SK-N-SH (cell line): ENCODE measurements at regions not wholly inside any gene's neighbourhood (a gene's known extent, or its start where the extent isn't known, plus 50 kb on each side); places are given as distances from the start of the nearest gene placed in this dataset.

Source experiments
- CTCF ChIA-PET: fragments of 300-600, 350-600 bp; formaldehyde crosslinking; extraction: SDS; loops from one replicate; lab custom pipeline; 2021; lab: Yijun Ruan, JAX
- POLR2A ChIA-PET: fragments of 350-600 bp; sonication (Branson Sonifier 250); formaldehyde crosslinking; extraction: SDS; loops from one replicate; lab custom pipeline; 2020; ENCODE audit warnings: antibody characterized with exemption, inconsistent platforms; lab: Yijun Ruan, JAX
- DNase-seq: peaks from one replicate; pipeline ENCODE4 v3.0.0; 2012
- H2AFZ ChIP-seq: fragments of 200-600 bp; sonication (generic); 2 replicates; pipeline ENCODE4 v1.8.1; 2016; ENCODE audit warnings: antibody characterized with exemption, mild to moderate bottlenecking, low read depth
- H3F3A ChIP-seq: fragments of 200-600 bp; sonication (generic); replicated peaks from 2 replicates; pipeline ENCODE3; 2016; ENCODE audit warnings: antibody characterized with exemption, mild to moderate bottlenecking; ENCODE audit not compliant: insufficient read depth
- H3K27ac ChIP-seq, 2 experiments: fragments of 200-500 bp in 1 of 2; fragments of 200-600 bp in 1 of 2; sonication (Bioruptor generic) in 1 of 2; sonication (generic), shearing (Covaris generic) in 1 of 2; 2 replicates each; pipeline versions ENCODE4 v1.5.1 to v1.6.1; 2014 to 2016; ENCODE audit warnings: low read depth in 2 of 2, inconsistent platforms in 1 of 2, low read length in 1 of 2, mild to moderate bottlenecking in 1 of 2, mixed read lengths in 1 of 2
- H3K27me3 ChIP-seq: fragments of 200-600 bp; sonication (generic), shearing (Covaris generic); 2 replicates; pipeline ENCODE4 v1.6.1; 2016; ENCODE audit warnings: mixed run types; ENCODE audit not compliant: insufficient read depth
- H3K36me3 ChIP-seq, 2 experiments: fragments of 200-500 bp in 1 of 2; fragments of 200-600 bp in 1 of 2; sonication (Bioruptor generic) in 1 of 2; sonication (generic) in 1 of 2; replicated peaks in 1 of 2; 2 replicates each; pipeline versions ENCODE3 to v1.5.1; 2014 to 2016; ENCODE audit warnings: low read length in 1 of 2, mild to moderate bottlenecking in 1 of 2; ENCODE audit not compliant: insufficient read depth in 2 of 2, control insufficient read depth in 1 of 2
- H3K4me1 ChIP-seq, 2 experiments: fragments of 200-500 bp in 1 of 2; fragments of 200-600 bp in 1 of 2; sonication (Bioruptor generic) in 1 of 2; sonication (generic), shearing (Covaris generic) in 1 of 2; 2 replicates each; pipeline versions ENCODE4 v1.5.1 to v1.6.1; 2014 to 2016; ENCODE audit warnings: low read depth in 1 of 2, low read length in 1 of 2, mixed run types in 1 of 2; ENCODE audit not compliant: insufficient read depth in 2 of 2, control insufficient read depth in 1 of 2
- H3K4me2 ChIP-seq: fragments of 200-600 bp; sonication (generic), shearing (Covaris generic); 2 replicates; pipeline ENCODE4 v1.6.1; 2017; ENCODE audit warnings: mixed run types
- H3K4me3 ChIP-seq, 2 experiments: fragments of 200-500 bp in 1 of 2; fragments of 200-600 bp in 1 of 2; sonication (Bioruptor generic) in 1 of 2; sonication (generic), shearing (Covaris generic) in 1 of 2; 2 replicates each; pipeline versions ENCODE4 v1.5.1 to v1.8.1; 2014 to 2016; ENCODE audit warnings: low read depth in 2 of 2, inconsistent platforms in 1 of 2, low read length in 1 of 2, mild to moderate bottlenecking in 1 of 2, mixed read lengths in 1 of 2, moderate library complexity in 1 of 2
- H3K79me2 ChIP-seq: fragments of 200-600 bp; sonication (generic); 2 replicates; pipeline ENCODE4 v1.8.1; 2017; ENCODE audit warnings: mild to moderate bottlenecking; ENCODE audit not compliant: insufficient read depth
- H3K9ac ChIP-seq: fragments of 200-600 bp; sonication (generic); 2 replicates; pipeline ENCODE4 v1.6.1; 2017; ENCODE audit warnings: mixed run types
- H3K9me2 ChIP-seq: fragments of 200-600 bp; sonication (generic); 2 replicates; pipeline ENCODE4 v1.6.1; 2017; ENCODE audit warnings: mixed run types
- H3K9me3 ChIP-seq: fragments of 200-600 bp; sonication (generic); 2 replicates; pipeline ENCODE4 v1.6.1; 2017; ENCODE audit warnings: mixed run types, mild to moderate bottlenecking, moderate library complexity
- H4K20me1 ChIP-seq: fragments of 200-600 bp; sonication (generic); 2 replicates; pipeline ENCODE4 v1.6.1; 2017; ENCODE audit warnings: mild to moderate bottlenecking, mixed run types; ENCODE audit not compliant: insufficient read depth
- CHD2 ChIP-seq: fragments of 150-350 bp; IDR thresholded peaks from 2 replicates; pipeline ENCODE4 v1.6.1; 2018; ENCODE audit warnings: low read length; ENCODE audit not compliant: partially characterized antibody
- ELF1 ChIP-seq: IDR thresholded peaks from 2 replicates; pipeline ENCODE4 v1.4.0; 2012
- FOSL2 ChIP-seq: IDR thresholded peaks from 2 replicates; pipeline ENCODE4 v1.4.0; 2012; ENCODE audit warnings: low read depth, mild to moderate bottlenecking, moderate library complexity, borderline replicate concordance
- FOXJ3 ChIP-seq: sonication (generic); formaldehyde crosslinking; IDR thresholded peaks from 2 replicates; pipeline ENCODE4 v1.5.1; 2020; ENCODE audit warnings: mild to moderate bottlenecking, missing genetic modification reagents
- FOXM1 ChIP-seq: IDR thresholded peaks from 2 replicates; pipeline ENCODE4 v1.4.0; 2012; ENCODE audit warnings: low read depth, mild to moderate bottlenecking
- GATA2 ChIP-seq: sonication (generic); formaldehyde crosslinking; IDR thresholded peaks from 2 replicates; pipeline ENCODE4 v1.5.0; 2020; ENCODE audit warnings: mild to moderate bottlenecking, missing genetic modification reagents
- JUND ChIP-seq: IDR thresholded peaks from 2 replicates; pipeline ENCODE4 v1.4.0; 2012
- NFIC ChIP-seq: IDR thresholded peaks from 2 replicates; pipeline ENCODE4 v1.4.0; 2012; ENCODE audit warnings: borderline replicate concordance
- NRF1 ChIP-seq: IDR thresholded peaks from 2 replicates; pipeline ENCODE4 v1.6.1; 2012; ENCODE audit warnings: low read depth, mild to moderate bottlenecking, low read length
- RAD21 ChIP-seq: IDR thresholded peaks from 2 replicates; pipeline ENCODE4 v1.6.1; 2012; ENCODE audit warnings: mild to moderate bottlenecking, low read length
- RCOR1 ChIP-seq: fragments of 150-350 bp; IDR thresholded peaks from 2 replicates; pipeline ENCODE4 v1.6.1; 2017; ENCODE audit warnings: antibody characterized with exemption, low read length
- REST ChIP-seq: IDR thresholded peaks from 2 replicates; pipeline ENCODE4 v1.6.1; 2012; ENCODE audit warnings: mild to moderate bottlenecking, low read depth, low read length, moderate library complexity
- RFX5 ChIP-seq: IDR thresholded peaks from 2 replicates; pipeline ENCODE4 v1.6.1; 2012; ENCODE audit warnings: mild to moderate bottlenecking, improper control_type of control experiment, low read length
- SIN3A ChIP-seq: IDR thresholded peaks from 2 replicates; pipeline ENCODE4 v1.6.1; 2012; ENCODE audit warnings: low read depth, mild to moderate bottlenecking, low read length, moderate library complexity, borderline replicate concordance
- SMC3 ChIP-seq: IDR thresholded peaks from 2 replicates; pipeline ENCODE4 v1.6.1; 2012; ENCODE audit warnings: low read depth, low read length, improper control_type of control experiment
- TAF1 ChIP-seq: IDR thresholded peaks from 2 replicates; pipeline ENCODE4 v1.6.1; 2012; ENCODE audit warnings: low read depth, mild to moderate bottlenecking, low read length, moderate library complexity, borderline replicate concordance
- TEAD4 ChIP-seq: IDR thresholded peaks from 2 replicates; pipeline ENCODE4 v1.4.0; 2012; ENCODE audit warnings: mild to moderate bottlenecking, borderline replicate concordance; ENCODE audit not compliant: insufficient read depth
- WGBS: methylation state at CpG from one replicate; pipeline ENCODE4 v1.1.6; 2017; ENCODE audit warnings: low lambda C conversion rate; 5-methylcytosine and 5-hydroxymethylcytosine counted together
- TF ChIP-seq, protein P1 (sequence below): IDR thresholded peaks from 2 replicates; pipeline ENCODE4; 2012
- TF ChIP-seq, protein P2 (sequence below): IDR thresholded peaks from 2 replicates; pipeline ENCODE4 v1.4.0; 2012; ENCODE audit warnings: low read depth
- TF ChIP-seq, protein P3 (sequence below): fragments of 150-350 bp; IDR thresholded peaks from 2 replicates; pipeline ENCODE4 v1.6.1; 2017; ENCODE audit warnings: antibody characterized with exemption, low read length, low read depth, borderline replicate concordance
- TF ChIP-seq, protein P4 (sequence below): IDR thresholded peaks from 2 replicates; pipeline ENCODE4 v1.4.0; 2012; ENCODE audit warnings: low read depth, borderline replicate concordance
- TF ChIP-seq, protein P5 (sequence below): fragments of 150-350 bp; IDR thresholded peaks from 2 replicates; pipeline ENCODE4 v1.6.1; 2016; ENCODE audit warnings: mild to moderate bottlenecking, low read depth, low read length
- TF ChIP-seq, protein P6 (sequence below): IDR thresholded peaks from 2 replicates; pipeline ENCODE4 v1.4.0; 2012; ENCODE audit warnings: low read depth, borderline replicate concordance

DNA sequence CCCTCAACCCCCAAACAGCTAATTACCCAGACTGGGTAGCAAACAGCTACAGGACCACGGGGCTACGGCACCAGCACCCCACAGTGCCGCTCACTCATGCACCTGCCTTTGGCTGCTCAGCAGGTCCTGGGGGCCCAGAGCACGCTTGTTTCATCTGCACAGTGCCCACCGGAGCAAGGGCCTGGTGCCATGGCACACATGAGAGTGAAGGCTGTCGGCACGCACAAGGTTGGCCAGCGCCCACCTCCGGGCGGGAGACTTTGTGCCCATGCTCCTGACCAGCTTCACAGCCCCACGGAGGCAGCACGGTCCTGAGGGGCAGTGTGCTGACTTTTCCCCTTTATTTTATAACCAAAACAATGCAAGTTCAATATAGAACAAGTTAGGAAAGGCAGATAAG is 135.9 kb upstream of the NSMCE3 start (continued):
- no peak for TF ChIP-seq NRF1
- no peak for TF ChIP-seq JUND
- no peak for TF ChIP-seq TEAD4
- TF ChIP-seq, protein P1, sequence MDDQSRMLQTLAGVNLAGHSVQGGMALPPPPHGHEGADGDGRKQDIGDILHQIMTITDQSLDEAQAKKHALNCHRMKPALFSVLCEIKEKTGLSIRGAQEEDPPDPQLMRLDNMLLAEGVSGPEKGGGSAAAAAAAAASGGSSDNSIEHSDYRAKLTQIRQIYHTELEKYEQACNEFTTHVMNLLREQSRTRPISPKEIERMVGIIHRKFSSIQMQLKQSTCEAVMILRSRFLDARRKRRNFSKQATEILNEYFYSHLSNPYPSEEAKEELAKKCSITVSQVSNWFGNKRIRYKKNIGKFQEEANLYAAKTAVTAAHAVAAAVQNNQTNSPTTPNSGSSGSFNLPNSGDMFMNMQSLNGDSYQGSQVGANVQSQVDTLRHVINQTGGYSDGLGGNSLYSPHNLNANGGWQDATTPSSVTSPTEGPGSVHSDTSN: no peak

GRCh38 chr15:29403772-29404171 is 134.2 kb upstream of the NSMCE3 start:
- no peaks in the 10 kb centered on the region for H3K27me3 ChIP-seq
- H3K4me2 ChIP-seq: no peak overlapping the region
- WGBS: 50% methylated on average over 3 of the region's 8 CpGs
- no peaks in the 10 kb centered on the region for H4K20me1 ChIP-seq
- no peaks in the 10 kb centered on the region for H3K36me3 ChIP-seq
- no peaks in the 10 kb centered on the region for H3K9me2 ChIP-seq
- CTCF ChIA-PET: no interaction called here
- H3K27ac ChIP-seq: no peak overlapping the region
- no peaks in the 10 kb centered on the region for H3K79me2 ChIP-seq
- TF ChIP-seq, protein P2, sequence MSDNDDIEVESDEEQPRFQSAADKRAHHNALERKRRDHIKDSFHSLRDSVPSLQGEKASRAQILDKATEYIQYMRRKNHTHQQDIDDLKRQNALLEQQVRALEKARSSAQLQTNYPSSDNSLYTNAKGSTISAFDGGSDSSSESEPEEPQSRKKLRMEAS: no peak
- TF ChIP-seq FOXJ3 (no peak), RFX5 (no peak), REST (no peak), SMC3 (no peak), RAD21 (no peak), ELF1 (no peak), CHD2 (no peak), NFIC (no peak), SIN3A (no peak), GATA2 (no peak), TEAD4 (no peak), RCOR1 (no peak), FOSL2 (no peak), FOXM1 (no peak), TAF1 (no peak)
- TF ChIP-seq, protein P3, sequence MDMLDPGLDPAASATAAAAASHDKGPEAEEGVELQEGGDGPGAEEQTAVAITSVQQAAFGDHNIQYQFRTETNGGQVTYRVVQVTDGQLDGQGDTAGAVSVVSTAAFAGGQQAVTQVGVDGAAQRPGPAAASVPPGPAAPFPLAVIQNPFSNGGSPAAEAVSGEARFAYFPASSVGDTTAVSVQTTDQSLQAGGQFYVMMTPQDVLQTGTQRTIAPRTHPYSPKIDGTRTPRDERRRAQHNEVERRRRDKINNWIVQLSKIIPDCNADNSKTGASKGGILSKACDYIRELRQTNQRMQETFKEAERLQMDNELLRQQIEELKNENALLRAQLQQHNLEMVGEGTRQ: no peak
- TF ChIP-seq, protein P4, sequence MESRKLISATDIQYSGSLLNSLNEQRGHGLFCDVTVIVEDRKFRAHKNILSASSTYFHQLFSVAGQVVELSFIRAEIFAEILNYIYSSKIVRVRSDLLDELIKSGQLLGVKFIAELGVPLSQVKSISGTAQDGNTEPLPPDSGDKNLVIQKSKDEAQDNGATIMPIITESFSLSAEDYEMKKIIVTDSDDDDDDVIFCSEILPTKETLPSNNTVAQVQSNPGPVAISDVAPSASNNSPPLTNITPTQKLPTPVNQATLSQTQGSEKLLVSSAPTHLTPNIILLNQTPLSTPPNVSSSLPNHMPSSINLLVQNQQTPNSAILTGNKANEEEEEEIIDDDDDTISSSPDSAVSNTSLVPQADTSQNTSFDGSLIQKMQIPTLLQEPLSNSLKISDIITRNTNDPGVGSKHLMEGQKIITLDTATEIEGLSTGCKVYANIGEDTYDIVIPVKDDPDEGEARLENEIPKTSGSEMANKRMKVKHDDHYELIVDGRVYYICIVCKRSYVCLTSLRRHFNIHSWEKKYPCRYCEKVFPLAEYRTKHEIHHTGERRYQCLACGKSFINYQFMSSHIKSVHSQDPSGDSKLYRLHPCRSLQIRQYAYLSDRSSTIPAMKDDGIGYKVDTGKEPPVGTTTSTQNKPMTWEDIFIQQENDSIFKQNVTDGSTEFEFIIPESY: no peak
- TF ChIP-seq, protein P5, sequence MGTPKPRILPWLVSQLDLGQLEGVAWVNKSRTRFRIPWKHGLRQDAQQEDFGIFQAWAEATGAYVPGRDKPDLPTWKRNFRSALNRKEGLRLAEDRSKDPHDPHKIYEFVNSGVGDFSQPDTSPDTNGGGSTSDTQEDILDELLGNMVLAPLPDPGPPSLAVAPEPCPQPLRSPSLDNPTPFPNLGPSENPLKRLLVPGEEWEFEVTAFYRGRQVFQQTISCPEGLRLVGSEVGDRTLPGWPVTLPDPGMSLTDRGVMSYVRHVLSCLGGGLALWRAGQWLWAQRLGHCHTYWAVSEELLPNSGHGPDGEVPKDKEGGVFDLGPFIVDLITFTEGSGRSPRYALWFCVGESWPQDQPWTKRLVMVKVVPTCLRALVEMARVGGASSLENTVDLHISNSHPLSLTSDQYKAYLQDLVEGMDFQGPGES: no peak
- TF ChIP-seq, protein P6, sequence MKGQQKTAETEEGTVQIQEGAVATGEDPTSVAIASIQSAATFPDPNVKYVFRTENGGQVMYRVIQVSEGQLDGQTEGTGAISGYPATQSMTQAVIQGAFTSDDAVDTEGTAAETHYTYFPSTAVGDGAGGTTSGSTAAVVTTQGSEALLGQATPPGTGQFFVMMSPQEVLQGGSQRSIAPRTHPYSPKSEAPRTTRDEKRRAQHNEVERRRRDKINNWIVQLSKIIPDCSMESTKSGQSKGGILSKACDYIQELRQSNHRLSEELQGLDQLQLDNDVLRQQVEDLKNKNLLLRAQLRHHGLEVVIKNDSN: no peak
- H3K9ac ChIP-seq: no peak overlapping the region
- no peak overlapping the region for H3K4me3 ChIP-seq
- H3K4me1 ChIP-seq: no peaks in the 10 kb centered on the region
- no peak for DNase-seq
- H3K9me3 ChIP-seq: no peaks in the 10 kb centered on the region
- H2AFZ ChIP-seq: no peak overlapping the region
- no peaks in the 10 kb centered on the region for H3F3A ChIP-seq
- POLR2A ChIA-PET: no interaction called here
